ENCODE measurements at regions not wholly inside any gene's neighbourhood (a gene's known extent, or its start where the extent isn't known, plus 50 kb on each side); places are given as distances from the start of the nearest gene placed in this dataset.

- TF ChIP-seq POLR2A (IDR thresholded peaks at IDR 0.05; ENCODE audit: low read depth, low read length) (no peak), POLR2AphosphoS5 (IDR thresholded peaks at IDR 0.05; ENCODE audit: low read depth, low read length) (no peak), TAF1 (IDR thresholded peaks at IDR 0.05; ENCODE audit: borderline replicate concordance, low read depth, low read length) (no peak)
These were observed 132.8 kb downstream of the CYP26B1 start for GRCh38 chr2:72014831-72015230.
